Activated gamma-delta T cell treated with Interleukin-2 at 50 U/mL for 16 hours (primary cell): ENCODE measurements at regions not wholly inside any gene's neighbourhood (a gene's known extent, or its start where the extent isn't known, plus 50 kb on each side); places are given as distances from the start of the nearest gene placed in this dataset.
"Not testable (repeated sequence)": the region's sequence is repeated elsewhere in the genome, so short reads cannot be mapped to it uniquely, and the experiment has no call there.

Experiments used
- DNase-seq: peaks from one replicate; pipeline ENCODE4 v3.0.0-alpha.2; 2020

- no peak for DNase-seq
These were observed 188.0 kb downstream of the CAND1 start for GRCh38 chr12:67457136-67457535.

GRCh38 chr12:67457778-67458665, 188.9 kb downstream of the CAND1 start:
- no peak for DNase-seq

GRCh38 chr12:67459173-67459572, 189.4 kb upstream of the DYRK2 start:
- no peak for DNase-seq

GRCh38 chr12:67459578-67459977, 189.0 kb upstream of the DYRK2 start:
- DNase-seq, result no peak

GRCh38 chr12:67460388-67460787, 188.2 kb upstream of the DYRK2 start:
- DNase-seq, result no peak

GRCh38 chr12:67468549-67469245, 179.8 kb upstream of the DYRK2 start:
- no peak for DNase-seq

- no peak for DNase-seq
These were observed 178.9 kb upstream of the DYRK2 start for GRCh38 chr12:67469666-67470065.

GRCh38 chr12:67471810-67472209, 176.7 kb upstream of the DYRK2 start:
- no peak for DNase-seq

GRCh38 chr12:67472539-67472938, 176.0 kb upstream of the DYRK2 start:
- DNase-seq, result no peak

GRCh38 chr12:67474934-67475620, 173.5 kb upstream of the DYRK2 start:
- DNase-seq, result no peak

GRCh38 chr12:67475725-67476124, 172.8 kb upstream of the DYRK2 start:
- DNase-seq, result no peak

GRCh38 chr12:67477681-67478265, 170.8 kb upstream of the DYRK2 start:
- DNase-seq, result no peak

- DNase-seq, result peak; percentile 80
These were observed 165.5 kb upstream of the DYRK2 start for GRCh38 chr12:67482751-67483661.

GRCh38 chr12:67483871-67484554, 164.5 kb upstream of the DYRK2 start:
- no peak for DNase-seq

GRCh38 chr12:67484791-67485480, 163.6 kb upstream of the DYRK2 start:
- peak; percentile 28 for DNase-seq

- no peak for DNase-seq
These were observed 161.9 kb upstream of the DYRK2 start for GRCh38 chr12:67486671-67487070.

- not testable (repeated sequence) for DNase-seq
These were observed 160.2 kb upstream of the DYRK2 start for GRCh38 chr12:67488349-67488748.

GRCh38 chr12:67489007-67489406, 159.5 kb upstream of the DYRK2 start:
- no peak for DNase-seq

GRCh38 chr12:67496581-67496980, 152.0 kb upstream of the DYRK2 start:
- DNase-seq, result no peak

- DNase-seq, result no peak
These were observed 149.6 kb upstream of the DYRK2 start for GRCh38 chr12:67498991-67499390.

GRCh38 chr12:67501362-67501761, 147.2 kb upstream of the DYRK2 start:
- DNase-seq, result no peak
